H1 (cell line): ENCODE measurements at regions not wholly inside any gene's neighbourhood (a gene's known extent, or its start where the extent isn't known, plus 50 kb on each side); places are given as distances from the start of the nearest gene placed in this dataset.

Source experiments
- CTCF ChIA-PET: fragments of 300-600 bp; sonication (Branson Sonifier 250); formaldehyde crosslinking; loops from one replicate; lab custom pipeline; 2021; ENCODE audit not compliant: partially characterized antibody; lab: Charles Lee
- POLR2A ChIA-PET: fragments of 300-600 bp; sonication (Branson Sonifier 250); formaldehyde crosslinking; loops from one replicate; lab custom pipeline; 2021; ENCODE audit warnings: inconsistent platforms; ENCODE audit not compliant: partially characterized antibody; lab: Charles Lee
- DNase-seq, 2 experiments: peaks; one replicate each; pipeline versions ENCODE4 v3.0.0 to v3.0.0-alpha.2; 2010 to 2022; ENCODE audit warnings: low spot score in 2 of 2, low read depth in 1 of 2, mixed read lengths in 1 of 2
- FAIRE-seq: peaks from 2 replicates; lab custom pipeline; 2011; peaks lifted over from hg19 to GRCh38; lab: Jason Lieb, UNC
- H2AFZ ChIP-seq: 2 replicates; pipeline ENCODE4 v1.8.1; 2012; ENCODE audit warnings: low read length, inconsistent platforms
- H2AK5ac ChIP-seq: 2 replicates; pipeline ENCODE4 v1.6.1; 2013; ENCODE audit warnings: low read depth, low read length
- H2BK120ac ChIP-seq: replicated peaks from 2 replicates; pipeline ENCODE3; 2013; ENCODE audit warnings: low read depth, low read length, inconsistent platforms
- H2BK12ac ChIP-seq: 2 replicates; pipeline ENCODE4 v1.6.1; 2013; ENCODE audit warnings: low read depth, low read length
- H2BK15ac ChIP-seq: 2 replicates; pipeline ENCODE4 v1.6.1; 2013; ENCODE audit warnings: low read length
- H2BK20ac ChIP-seq: 2 replicates; pipeline ENCODE4 v1.6.1; 2013; ENCODE audit warnings: low read length
- H2BK5ac ChIP-seq: 2 replicates; pipeline ENCODE4 v1.6.1; 2013; ENCODE audit warnings: low read depth, low read length
- H3K14ac ChIP-seq: 2 replicates; pipeline ENCODE4 v1.6.1; 2013; ENCODE audit warnings: inconsistent platforms; ENCODE audit not compliant: insufficient read length
- H3K18ac ChIP-seq: 2 replicates; pipeline ENCODE4 v1.6.1; 2013; ENCODE audit warnings: low read length; ENCODE audit errors: extremely low read depth
- H3K23ac ChIP-seq: 2 replicates; pipeline ENCODE4 v1.6.1; 2013; ENCODE audit warnings: inconsistent platforms; ENCODE audit not compliant: insufficient read length
- H3K23me2 ChIP-seq: 2 replicates; pipeline ENCODE4 v1.6.1; 2013; ENCODE audit warnings: low read depth, low read length
- H3K27ac ChIP-seq: 2 replicates; pipeline ENCODE4 v1.6.1; 2011; ENCODE audit warnings: low read depth, low read length, inconsistent platforms
- H3K27me3 ChIP-seq, 4 experiments: replicated peaks in 1 of 4; 1 replicate in 1 of 4; 2 replicates in 3 of 4; pipeline versions ENCODE4 v1.6.1 to v1.8.1; 2011 to 2013; ENCODE audit warnings: low read length in 3 of 4, mild to moderate bottlenecking in 3 of 4, inconsistent platforms in 2 of 4, mixed read lengths in 2 of 4, moderate library complexity in 1 of 4; ENCODE audit not compliant: control insufficient read depth in 3 of 4, insufficient read depth in 3 of 4; ENCODE audit errors: extremely low read depth in 1 of 4
- H3K36me3 ChIP-seq, 4 experiments: 2 replicates each; pipeline versions ENCODE4 v1.6.1 to v1.8.1; 2011 to 2013; ENCODE audit warnings: mild to moderate bottlenecking in 4 of 4, low read length in 3 of 4, moderate library complexity in 2 of 4, control low read depth in 1 of 4, inconsistent platforms in 1 of 4; ENCODE audit not compliant: insufficient read depth in 4 of 4, control insufficient read depth in 2 of 4
- H3K4ac ChIP-seq: replicated peaks from 2 replicates; pipeline ENCODE3; 2013; ENCODE audit warnings: low read length, low read depth, mixed read lengths, inconsistent platforms; ENCODE audit not compliant: insufficient read length
- H3K4me1 ChIP-seq, 4 experiments: replicated peaks in 1 of 4; 1 replicate in 1 of 4; 2 replicates in 3 of 4; pipeline versions ENCODE4 v1.6.1 to v1.8.1; 2011 to 2013; ENCODE audit warnings: low read length in 3 of 4, inconsistent platforms in 2 of 4, mixed read lengths in 1 of 4; ENCODE audit not compliant: insufficient read depth in 4 of 4, control insufficient read depth in 3 of 4
- H3K4me2 ChIP-seq, 2 experiments: 2 replicates each; pipeline versions ENCODE4 v1.6.1 to v1.8.1; 2011 to 2013; ENCODE audit warnings: low read depth in 2 of 2, low read length in 2 of 2, control low read depth in 1 of 2, inconsistent platforms in 1 of 2, mild to moderate bottlenecking in 1 of 2; ENCODE audit not compliant: insufficient read depth in 1 of 2
- H3K4me3 ChIP-seq, 4 experiments: fragments of 200-600, 300-600 bp in 1 of 4; sonication (generic), shearing (Covaris generic), sonication (Bioruptor Twin) in 1 of 4; 2 replicates each; pipeline versions ENCODE4 v1.5.1 to v1.8.1; 2011 to 2016; ENCODE audit warnings: low read length in 4 of 4, low read depth in 3 of 4, control low read depth in 2 of 4, inconsistent platforms in 2 of 4, mild to moderate bottlenecking in 2 of 4, mixed read lengths in 1 of 4, moderate library complexity in 1 of 4; ENCODE audit not compliant: insufficient read depth in 2 of 4; ENCODE audit errors: extremely low read depth in 1 of 4
- H3K56ac ChIP-seq: replicated peaks from 2 replicates; pipeline ENCODE3; 2013; ENCODE audit warnings: low read depth, mild to moderate bottlenecking, mixed read lengths, low read length, inconsistent platforms; ENCODE audit not compliant: insufficient read length
- H3K79me1 ChIP-seq: 2 replicates; pipeline ENCODE4 v1.6.1; 2013; ENCODE audit warnings: low read depth, low read length, control low read depth
- H3K79me2 ChIP-seq, 2 experiments: 2 replicates each; pipeline versions ENCODE4 v1.6.1 to v1.8.1; 2012 to 2013; ENCODE audit warnings: low read length in 2 of 2, mild to moderate bottlenecking in 2 of 2, inconsistent platforms in 1 of 2; ENCODE audit not compliant: insufficient read depth in 2 of 2, control insufficient read depth in 1 of 2
- H3K9ac ChIP-seq, 4 experiments: replicated peaks in 1 of 4; 1 replicate in 1 of 4; 2 replicates in 3 of 4; pipeline versions ENCODE4 v1.6.1 to v1.8.1; 2011 to 2013; ENCODE audit warnings: low read depth in 3 of 4, low read length in 3 of 4, control low read depth in 2 of 4, mild to moderate bottlenecking in 2 of 4, moderate library complexity in 2 of 4, inconsistent platforms in 1 of 4; ENCODE audit errors: extremely low read depth in 1 of 4
- H3K9me3 ChIP-seq, 2 experiments: 2 replicates each; pipeline versions ENCODE4 v1.6.1 to v1.8.1; 2012 to 2013; ENCODE audit warnings: mild to moderate bottlenecking in 2 of 2, moderate library complexity in 2 of 2, control low read depth in 1 of 2, inconsistent platforms in 1 of 2, low read depth in 1 of 2, low read length in 1 of 2, mixed read lengths in 1 of 2; ENCODE audit not compliant: insufficient read depth in 2 of 2
- H4K20me1 ChIP-seq, 2 experiments: replicated peaks in 1 of 2; 2 replicates each; pipeline versions ENCODE3 to v1.8.1; 2011 to 2013; ENCODE audit warnings: inconsistent platforms in 2 of 2, low read length in 2 of 2, mild to moderate bottlenecking in 1 of 2; ENCODE audit not compliant: insufficient read depth in 2 of 2, control insufficient read depth in 1 of 2
- H4K5ac ChIP-seq: 2 replicates; pipeline ENCODE4 v1.6.1; 2013; ENCODE audit warnings: low read length, low read depth, mixed read lengths, inconsistent platforms; ENCODE audit not compliant: insufficient read length
- H4K8ac ChIP-seq: 2 replicates; pipeline ENCODE4 v1.8.0; 2013; ENCODE audit warnings: mild to moderate bottlenecking, moderate library complexity, low read length, inconsistent platforms; ENCODE audit not compliant: insufficient read depth; ENCODE audit errors: extremely low read depth
- H4K91ac ChIP-seq: replicated peaks from 2 replicates; pipeline ENCODE3; 2013; ENCODE audit warnings: low read length, mixed read lengths, inconsistent platforms; ENCODE audit not compliant: insufficient read length
- CHD2 ChIP-seq: IDR thresholded peaks from 2 replicates; pipeline ENCODE4 v1.6.1; 2012; ENCODE audit warnings: low read length, improper control_type of control experiment
- CTBP2 ChIP-seq: IDR thresholded peaks from 2 replicates; pipeline ENCODE4 v1.7.0; 2011; ENCODE audit warnings: borderline replicate concordance, mild to moderate bottlenecking, moderate library complexity, mixed read lengths, low read length; ENCODE audit not compliant: insufficient read depth, insufficient read length
- KDM4A ChIP-seq: IDR thresholded peaks from one replicate; pipeline ENCODE4 v1.7.1; 2012; ENCODE audit warnings: low read depth, mild to moderate bottlenecking, moderate library complexity, low read length, inconsistent platforms; ENCODE audit not compliant: severe bottlenecking
- KDM5A ChIP-seq: fragments of 200-600 bp; IDR thresholded peaks from 2 replicates; pipeline ENCODE4 v1.7.1; 2012; ENCODE audit warnings: mild to moderate bottlenecking, low read length, inconsistent platforms, mixed read lengths
- MAFK ChIP-seq: IDR thresholded peaks from 2 replicates; pipeline ENCODE4 v1.6.1; 2012; ENCODE audit warnings: low read depth, mild to moderate bottlenecking, improper control_type of control experiment, low read length
- SIN3A ChIP-seq, 2 experiments: IDR thresholded peaks in 1 of 2; conservative IDR thresholded peaks in 1 of 2; 2 replicates each; pipeline ENCODE4 v1.6.1; 2011 to 2012; ENCODE audit warnings: low read length in 2 of 2, improper control_type of control experiment in 1 of 2, low read depth in 1 of 2, mild to moderate bottlenecking in 1 of 2
- SIX5 ChIP-seq: IDR thresholded peaks from 2 replicates; pipeline ENCODE4 v1.6.1; 2011; ENCODE audit warnings: mild to moderate bottlenecking, low read depth, low read length
- SUZ12 ChIP-seq: fragments of 200-600 bp; sonication (generic); IDR thresholded peaks from 2 replicates; pipeline ENCODE4 v1.6.1; 2012; ENCODE audit warnings: mild to moderate bottlenecking, inconsistent platforms, low read length, moderate library complexity, mixed read lengths
- WGBS, 2 experiments: shearing (Covaris generic) in 1 of 2; methylation state at CpG; one replicate each; pipeline versions ENCODE4 v1.1.6 to v1.1.7; 2013 to 2015; ENCODE audit warnings: low lambda C conversion rate in 2 of 2, mixed read lengths in 2 of 2, inconsistent platforms in 1 of 2, low coverage in 1 of 2, missing lambda C conversion rate in 1 of 2; ENCODE audit not compliant: insufficient replicate concordance in 2 of 2, insufficient coverage in 1 of 2, insufficient read length in 1 of 2; ENCODE audit errors: extremely low coverage in 1 of 2, missing lambda C conversion rate in 1 of 2; 5-methylcytosine and 5-hydroxymethylcytosine counted together
- TF ChIP-seq, protein P1 (sequence below), 3 experiments: IDR thresholded peaks; 1 replicate in 2 of 3; 2 replicates in 1 of 3; pipeline versions ENCODE4 v1.5.1 to v1.6.1; 2011; ENCODE audit warnings: low read length in 3 of 3, mild to moderate bottlenecking in 3 of 3, inconsistent platforms in 2 of 3, low read depth in 1 of 3, moderate library complexity in 1 of 3; ENCODE audit not compliant: insufficient read depth in 1 of 3; ENCODE audit errors: control extremely low read depth in 1 of 3

DNA sequence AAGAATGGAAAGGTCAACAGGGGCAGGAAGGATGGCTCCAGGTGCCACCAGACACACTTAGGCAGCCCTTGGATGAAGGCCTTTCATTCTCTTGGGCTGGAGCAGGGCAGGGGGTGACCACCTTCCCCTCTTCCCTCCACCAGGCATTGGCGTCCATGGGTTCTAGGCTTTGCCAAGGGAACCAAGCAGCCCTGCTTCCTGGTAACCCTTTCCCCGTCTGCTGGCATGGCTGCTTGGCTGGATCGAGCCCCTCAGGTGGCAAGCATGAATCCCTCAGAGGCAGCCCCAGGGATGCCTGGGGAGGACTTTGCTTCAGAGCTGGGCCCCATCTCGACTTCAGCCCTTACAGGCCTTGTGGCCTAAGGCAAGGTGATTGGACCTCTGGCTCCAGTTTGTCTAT lies 185.1 kb upstream of the SYT13 start:
- H3K79me2 ChIP-seq, result no peaks in the 10 kb centered on the region
- H2BK20ac ChIP-seq, result no peak overlapping the region
- no peak overlapping the region for H3K4me3 ChIP-seq
- H3K9me3 ChIP-seq, result no peaks in the 10 kb centered on the region
- H2BK12ac ChIP-seq, result no peak overlapping the region
- TF ChIP-seq SIN3A (conservative IDR thresholded peaks at IDR 0.05 in 1 of 2, IDR thresholded peaks at IDR 0.05 in 1 of 2; ENCODE audit: low read depth in 1 of 2, low read length in 2 of 2) (no peak), KDM4A (no peak), MAFK (no peak), SUZ12 (no peak), CHD2 (no peak), CTBP2 (no peak), KDM5A (no peak), SIX5 (no peak)
- TF ChIP-seq, protein P1, sequence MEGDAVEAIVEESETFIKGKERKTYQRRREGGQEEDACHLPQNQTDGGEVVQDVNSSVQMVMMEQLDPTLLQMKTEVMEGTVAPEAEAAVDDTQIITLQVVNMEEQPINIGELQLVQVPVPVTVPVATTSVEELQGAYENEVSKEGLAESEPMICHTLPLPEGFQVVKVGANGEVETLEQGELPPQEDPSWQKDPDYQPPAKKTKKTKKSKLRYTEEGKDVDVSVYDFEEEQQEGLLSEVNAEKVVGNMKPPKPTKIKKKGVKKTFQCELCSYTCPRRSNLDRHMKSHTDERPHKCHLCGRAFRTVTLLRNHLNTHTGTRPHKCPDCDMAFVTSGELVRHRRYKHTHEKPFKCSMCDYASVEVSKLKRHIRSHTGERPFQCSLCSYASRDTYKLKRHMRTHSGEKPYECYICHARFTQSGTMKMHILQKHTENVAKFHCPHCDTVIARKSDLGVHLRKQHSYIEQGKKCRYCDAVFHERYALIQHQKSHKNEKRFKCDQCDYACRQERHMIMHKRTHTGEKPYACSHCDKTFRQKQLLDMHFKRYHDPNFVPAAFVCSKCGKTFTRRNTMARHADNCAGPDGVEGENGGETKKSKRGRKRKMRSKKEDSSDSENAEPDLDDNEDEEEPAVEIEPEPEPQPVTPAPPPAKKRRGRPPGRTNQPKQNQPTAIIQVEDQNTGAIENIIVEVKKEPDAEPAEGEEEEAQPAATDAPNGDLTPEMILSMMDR (IDR thresholded peaks at IDR 0.05; ENCODE audit: control extremely low read depth in 1 of 3, insufficient read depth in 1 of 3, low read depth in 1 of 3, low read length in 3 of 3), result no peak
- no peak for DNase-seq
- 87% methylated on average over 4 of the region's 4 CpGs; no CpG with 5 or more reads in 1 of the 2 experiments for WGBS, 2 experiments
- no peaks in the 10 kb centered on the region for H4K20me1 ChIP-seq
- H4K91ac ChIP-seq, result no peak overlapping the region
- no peaks in the 10 kb centered on the region; a peak in 1 of 7 replicates for H3K27me3 ChIP-seq
- no peak overlapping the region for H4K5ac ChIP-seq
- no peak overlapping the region for H2BK5ac ChIP-seq
- H3K36me3 ChIP-seq, result no peaks in the 10 kb centered on the region
- H4K8ac ChIP-seq, result no peak overlapping the region
- no peak overlapping the region for H3K56ac ChIP-seq
- H3K14ac ChIP-seq, result no peak overlapping the region
- peaks cover 0 to 5% (median 2%) of the 10 kb centered on the region in 4 experiments; a peak in 5 of 7 replicates for H3K4me1 ChIP-seq
- no peak overlapping the region for H3K4me2 ChIP-seq
- H2AK5ac ChIP-seq, result no peak overlapping the region
- H2BK15ac ChIP-seq, result no peak overlapping the region
- no peak overlapping the region for H3K23ac ChIP-seq
- no peaks in the 10 kb centered on the region for H3K23me2 ChIP-seq
- H3K9ac ChIP-seq, result no peak overlapping the region
- CTCF ChIA-PET, result interaction anchor here (0.6 to 2.6 kb wide), 2 partner anchors 100 to 837 kb away, joined by 3 to 5 read pairs; no protein-coding TSS in a partner anchor
- POLR2A ChIA-PET, result interaction anchor here (0.6 kb wide), 1 partner anchor 59 kb away, joined by 3 read pairs; no protein-coding TSS in a partner anchor
- H3K79me1 ChIP-seq, result no peaks in the 10 kb centered on the region
- no peak overlapping the region for H2AFZ ChIP-seq
- H3K27ac ChIP-seq, result no peak overlapping the region
- H3K18ac ChIP-seq, result no peak overlapping the region
- no peak overlapping the region for H2BK120ac ChIP-seq
- H3K4ac ChIP-seq, result no peak overlapping the region
- FAIRE-seq, result no peak
